ENCODE measurements at regions not wholly inside any gene's neighbourhood (a gene's known extent, or its start where the extent isn't known, plus 50 kb on each side); places are given as distances from the start of the nearest gene placed in this dataset.
"Not testable (repeated sequence)": the region's sequence is repeated elsewhere in the genome, so short reads cannot be mapped to it uniquely, and the experiment has no call there.

- Mint-ChIP-seq H3K9me3 (peaks cover 0 to 4% of the 10 kb centered on the region in 2 experiments; a peak in 3 of 5 replicates), H3K4me1 (0 out of 4 replicates have a peak, but pooled peaks cover 0 to under 1% of the 10 kb centered on the region in 2 experiments), H3K4me3 (no peak overlapping the region), H3K27ac (no peak overlapping the region), H3K27me3 (ENCODE audit: low read depth) (no peaks in the 10 kb centered on the region), H3K36me3 (ENCODE audit: insufficient read depth in 1 of 3, low read depth in 3 of 3) (peaks cover 0 to 5% (median 1%) of the 10 kb centered on the region in 3 experiments; a peak in 3 of 7 replicates)
- H3K23ac ChIP-seq (ENCODE audit: insufficient read length, low read depth, low read length) = no peak overlapping the region
- TF ChIP-seq CTCF (conservative IDR thresholded peaks at IDR 0.05) = peak; percentile 51
- H4K5ac ChIP-seq (ENCODE audit: insufficient read length, low read depth, low read length) = no peak overlapping the region
- no peak overlapping the region for H3K9ac ChIP-seq (ENCODE audit: extremely low read depth, insufficient read length, low read length)
- H2AFZ ChIP-seq (ENCODE audit: low read length) = no peak overlapping the region
- H3K14ac ChIP-seq (ENCODE audit: insufficient read depth, low read length) = no peak overlapping the region
- H2BK20ac ChIP-seq (ENCODE audit: low read depth, low read length, poor library complexity, severe bottlenecking) = no peak overlapping the region
- no peak overlapping the region for H3K56ac ChIP-seq (ENCODE audit: insufficient read length, low read depth, low read length)
- no peaks in the 10 kb centered on the region for H3K23me2 ChIP-seq (ENCODE audit: insufficient read length, low read depth, low read length, poor library complexity, severe bottlenecking)
- H3K18ac ChIP-seq (ENCODE audit: insufficient read length, low read depth, low read length) = no peak overlapping the region
- H3K4ac ChIP-seq (ENCODE audit: low read depth, low read length) = no peak overlapping the region
- H4K91ac ChIP-seq (ENCODE audit: insufficient read length, low read depth, low read length) = no peak overlapping the region
- H2AK5ac ChIP-seq (ENCODE audit: insufficient read length, low read length) = no peak overlapping the region
- H3K9me3 ChIP-seq (ENCODE audit: control insufficient read depth, low read depth, low read length) = no peaks in the 10 kb centered on the region
- H3K79me1 ChIP-seq (ENCODE audit: insufficient read depth, low read depth, low read length, poor library complexity, severe bottlenecking) = no peaks in the 10 kb centered on the region
- no peak overlapping the region for H2BK15ac ChIP-seq (ENCODE audit: low read depth, low read length)
- DNase-seq = no peak
- no peak overlapping the region for H3K27ac ChIP-seq (ENCODE audit: insufficient read length, low read depth, low read length)
- H3K79me2 ChIP-seq (ENCODE audit: insufficient read depth, low read length) = no peaks in the 10 kb centered on the region
- H3K4me2 ChIP-seq (ENCODE audit: insufficient read depth, insufficient read length, low read length) = no peak overlapping the region
- no peak overlapping the region for H2BK120ac ChIP-seq (ENCODE audit: low read depth, low read length, poor library complexity, severe bottlenecking)
- H2BK12ac ChIP-seq (ENCODE audit: insufficient read length, low read depth, low read length) = no peak overlapping the region
- no peaks in the 10 kb centered on the region for H3K4me1 ChIP-seq (ENCODE audit: insufficient read depth, low read length)
- H2BK5ac ChIP-seq (ENCODE audit: insufficient read length, low read length) = no peak overlapping the region
- no peaks in the 10 kb centered on the region for H3K27me3 ChIP-seq (ENCODE audit: insufficient read depth, low read length)
- no peak overlapping the region for H3T11ph ChIP-seq (ENCODE audit: low read length)
- H4K20me1 ChIP-seq (ENCODE audit: control insufficient read depth, insufficient read depth, insufficient read length) = no peaks in the 10 kb centered on the region
- H4K8ac ChIP-seq (replicated peaks; ENCODE audit: insufficient read length, low read depth, low read length) = no peak overlapping the region
These were observed 123.9 kb downstream of the ZMAT3 start for GRCh38 chr3:178947738-178948137.

GRCh38 chr3:178942261-178942660 lies 129.3 kb downstream of the ZMAT3 start:
- H2BK15ac ChIP-seq (ENCODE audit: low read depth, low read length); H4K8ac ChIP-seq (replicated peaks; ENCODE audit: insufficient read length, low read depth, low read length); H3K27ac Mint-ChIP-seq; H3K23ac ChIP-seq (ENCODE audit: insufficient read length, low read depth, low read length); H2AFZ ChIP-seq (ENCODE audit: low read length); H3K9me3 ChIP-seq (ENCODE audit: control insufficient read depth, low read depth, low read length); H3K56ac ChIP-seq (ENCODE audit: insufficient read length, low read depth, low read length); H3K4me1 ChIP-seq (ENCODE audit: insufficient read depth, low read length); H3K27ac ChIP-seq (ENCODE audit: insufficient read length, low read depth, low read length); H3K18ac ChIP-seq (ENCODE audit: insufficient read length, low read depth, low read length); H3K27me3 Mint-ChIP-seq (ENCODE audit: low read depth); H3K4me2 ChIP-seq (ENCODE audit: insufficient read depth, insufficient read length, low read length); H3K23me2 ChIP-seq (ENCODE audit: insufficient read length, low read depth, low read length, poor library complexity, severe bottlenecking); H4K91ac ChIP-seq (ENCODE audit: insufficient read length, low read depth, low read length); H3K27me3 ChIP-seq (ENCODE audit: insufficient read depth, low read length); H2BK20ac ChIP-seq (ENCODE audit: low read depth, low read length, poor library complexity, severe bottlenecking); DNase-seq; H2BK5ac ChIP-seq (ENCODE audit: insufficient read length, low read length); H3K79me2 ChIP-seq (ENCODE audit: insufficient read depth, low read length); H3K4me1 Mint-ChIP-seq; H2BK120ac ChIP-seq (ENCODE audit: low read depth, low read length, poor library complexity, severe bottlenecking); H4K20me1 ChIP-seq (ENCODE audit: control insufficient read depth, insufficient read depth, insufficient read length); H4K5ac ChIP-seq (ENCODE audit: insufficient read length, low read depth, low read length); H2BK12ac ChIP-seq (ENCODE audit: insufficient read length, low read depth, low read length); H3T11ph ChIP-seq (ENCODE audit: low read length); H3K9me3 Mint-ChIP-seq; H3K79me1 ChIP-seq (ENCODE audit: insufficient read depth, low read depth, low read length, poor library complexity, severe bottlenecking); H3K9ac ChIP-seq (ENCODE audit: extremely low read depth, insufficient read length, low read length); H2AK5ac ChIP-seq (ENCODE audit: insufficient read length, low read length); H3K36me3 Mint-ChIP-seq (ENCODE audit: insufficient read depth in 1 of 3, low read depth in 3 of 3); H3K4me3 Mint-ChIP-seq; H3K4ac ChIP-seq (ENCODE audit: low read depth, low read length); H3K14ac ChIP-seq (ENCODE audit: insufficient read depth, low read length): not testable (repeated sequence)
- no CpG with 5 or more reads among the region's 3 CpGs for WGBS (ENCODE audit: extremely low coverage, insufficient read length, low lambda C conversion rate)

All from H9 (cell line).